GM12892 (cell line): ENCODE measurements at regions not wholly inside any gene's neighbourhood (a gene's known extent, or its start where the extent isn't known, plus 50 kb on each side); places are given as distances from the start of the nearest gene placed in this dataset.

Experiments used
- POLR2A ChIP-seq: IDR thresholded peaks from 2 replicates; pipeline ENCODE4 v1.6.1; 2011; ENCODE audit warnings: low read depth, low read length, control low read depth
- TAF1 ChIP-seq: IDR thresholded peaks from 2 replicates; pipeline ENCODE4 v1.6.1; 2011; ENCODE audit warnings: low read depth, mild to moderate bottlenecking, control low read depth, low read length, borderline replicate concordance

DNA sequence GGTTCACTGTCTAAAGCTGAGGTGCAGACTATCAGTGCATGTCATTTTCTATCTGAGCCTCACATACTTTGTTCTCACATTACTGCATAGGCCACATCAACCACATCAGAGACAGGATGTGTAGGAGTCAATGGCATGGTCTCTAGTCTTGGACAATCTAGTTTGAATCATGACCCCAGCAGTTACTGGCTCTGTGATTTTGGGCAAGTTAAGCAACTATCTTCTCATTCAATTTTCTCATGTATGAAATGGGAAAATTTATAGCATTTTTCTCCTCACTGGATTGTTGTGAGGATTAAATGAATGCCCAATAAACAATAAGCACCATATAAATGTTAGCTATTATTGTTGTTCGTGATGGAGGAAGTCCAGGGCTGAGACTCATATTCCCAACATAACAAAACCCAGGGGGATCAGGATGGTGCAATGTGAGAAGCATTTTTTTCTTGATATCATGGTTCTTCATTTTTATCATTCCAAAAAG lies 432.6 kb downstream of the LRIG3 start:
- TF ChIP-seq POLR2A (no peak), TAF1 (no peak)
